Testis (tissue), 2 donors: ENCODE measurements at regions not wholly inside any gene's neighbourhood (a gene's known extent, or its start where the extent isn't known, plus 50 kb on each side); places are given as distances from the start of the nearest gene placed in this dataset.

Experiments used
- DNase-seq: peaks from one replicate; pipeline ENCODE4 v3.0.0-alpha.2; 2019
- H3K27ac ChIP-seq, 2 donors: fragments of 200-600 bp; sonication (generic); one replicate each; pipeline ENCODE4 v1.5.1; 2019
- H3K27me3 ChIP-seq: fragments of 200-600 bp; sonication (generic); one replicate; pipeline ENCODE4 v1.5.1; 2019
- H3K36me3 ChIP-seq: fragments of 200-600 bp; sonication (generic); one replicate; pipeline ENCODE4 v1.5.1; 2017; ENCODE audit warnings: low read depth; ENCODE audit errors: missing control alignments
- H3K4me1 ChIP-seq: fragments of 200-600 bp; sonication (generic); one replicate; pipeline ENCODE4 v1.5.1; 2019
- H3K4me3 ChIP-seq, 2 donors: fragments of 200-600 bp; sonication (generic); one replicate each; pipeline ENCODE4 v1.5.1; 2017 to 2019
- H3K9me3 ChIP-seq: fragments of 200-600 bp; sonication (generic); one replicate; pipeline ENCODE4 v1.5.1; 2017
- CTCF ChIP-seq, 3 experiments: fragments of 450-650 bp in 2 of 3; fragments of 200-600 bp in 1 of 3; sonication (generic) in 1 of 3; IDR thresholded peaks; one replicate each; pipeline ENCODE4 v1.5.1; 2016 to 2019; ENCODE audit warnings: antibody characterized with exemption in 3 of 3, mild to moderate bottlenecking in 2 of 3, moderate library complexity in 1 of 3
- POLR2A ChIP-seq: fragments of 450-650 bp; IDR thresholded peaks from one replicate; pipeline ENCODE4 v1.6.1; 2017; ENCODE audit warnings: antibody characterized with exemption, mild to moderate bottlenecking, moderate library complexity
- WGBS, 2 donors: methylation state at CpG; one replicate each; pipeline ENCODE4 v1.1.5; 2018; 5-methylcytosine and 5-hydroxymethylcytosine counted together
- intact Hi-C: fragments of 100-400 bp; cut with DNase I; formaldehyde crosslinking; loops from one replicate; pipeline ENCODE4 v1.15.1; 2023; ENCODE audit warnings: low total_unique reads

GRCh38 chr22:49530671-49531367 is 296.9 kb downstream of the BRD1 start:
- Histone ChIP-seq H3K27me3 (no peaks in the 10 kb centered on the region), H3K27ac (peak overlapping the region in 1 of 2 donors; percentile 61), H3K4me1 (peaks cover 7% of the 10 kb centered on the region), H3K9me3 (no peaks in the 10 kb centered on the region), H3K4me3 (no peak overlapping the region), H3K36me3 (no peaks in the 10 kb centered on the region)
- no peak for DNase-seq
- 74 to 84% methylated on average over 17 to 19 of the region's 19 CpGs for WGBS, 2 donors
- intact Hi-C loops = no loop called here
- TF ChIP-seq CTCF (IDR thresholded peaks at IDR 0.05) (no peak), POLR2A (no peak)

- no peaks in the 10 kb centered on the region for H3K27me3 ChIP-seq
- intact Hi-C loops = no loop called here
These were observed 299.3 kb downstream of the BRD1 start for GRCh38 chr22:49528420-49528720.

GRCh38 chr22:49527611-49528419 is 299.9 kb downstream of the BRD1 start:
- intact Hi-C loops = no loop called here
- DNase-seq = no peak
- Histone ChIP-seq H3K27me3 (no peaks in the 10 kb centered on the region), H3K27ac (no peak overlapping the region), H3K36me3 (no peaks in the 10 kb centered on the region), H3K4me1 (peaks cover 12% of the 10 kb centered on the region), H3K9me3 (no peaks in the 10 kb centered on the region), H3K4me3 (no peak overlapping the region)
- TF ChIP-seq CTCF (IDR thresholded peaks at IDR 0.05) (no peak), POLR2A (no peak)
- 82 to 84% methylated on average over 17 of the region's 17 CpGs for WGBS, 2 donors

More at GRCh38 chr22:49528420-49528720, 299.3 kb downstream of the BRD1 start:
- no peaks in the 10 kb centered on the region for H3K9me3 ChIP-seq
- H3K27ac ChIP-seq = no peak overlapping the region
- H3K4me1 ChIP-seq = peaks cover 12% of the 10 kb centered on the region
- DNase-seq = no peak
- 70 to 85% methylated on average over 3 to 6 of the region's 6 CpGs for WGBS, 2 donors
- TF ChIP-seq CTCF (IDR thresholded peaks at IDR 0.05) = no peak
- TF ChIP-seq POLR2A = no peak
- H3K36me3 ChIP-seq = no peaks in the 10 kb centered on the region
- no peak overlapping the region for H3K4me3 ChIP-seq

GRCh38 chr22:49525801-49526535 is 301.7 kb downstream of the BRD1 start:
- peak; percentile 79 for DNase-seq
- Histone ChIP-seq H3K27ac (no peak overlapping the region), H3K4me1 (peaks cover 5% of the 10 kb centered on the region), H3K27me3 (no peaks in the 10 kb centered on the region), H3K4me3 (no peak overlapping the region), H3K9me3 (no peaks in the 10 kb centered on the region), H3K36me3 (no peaks in the 10 kb centered on the region)
- intact Hi-C loops = no loop called here
- TF ChIP-seq POLR2A (no peak), CTCF (IDR thresholded peaks at IDR 0.05) (no peak)
- WGBS, 2 donors = 65 to 93% methylated on average over 13 to 14 of the region's 14 CpGs
